ENCODE measurements at regions not wholly inside any gene's neighbourhood (a gene's known extent, or its start where the extent isn't known, plus 50 kb on each side); places are given as distances from the start of the nearest gene placed in this dataset.

DNA sequence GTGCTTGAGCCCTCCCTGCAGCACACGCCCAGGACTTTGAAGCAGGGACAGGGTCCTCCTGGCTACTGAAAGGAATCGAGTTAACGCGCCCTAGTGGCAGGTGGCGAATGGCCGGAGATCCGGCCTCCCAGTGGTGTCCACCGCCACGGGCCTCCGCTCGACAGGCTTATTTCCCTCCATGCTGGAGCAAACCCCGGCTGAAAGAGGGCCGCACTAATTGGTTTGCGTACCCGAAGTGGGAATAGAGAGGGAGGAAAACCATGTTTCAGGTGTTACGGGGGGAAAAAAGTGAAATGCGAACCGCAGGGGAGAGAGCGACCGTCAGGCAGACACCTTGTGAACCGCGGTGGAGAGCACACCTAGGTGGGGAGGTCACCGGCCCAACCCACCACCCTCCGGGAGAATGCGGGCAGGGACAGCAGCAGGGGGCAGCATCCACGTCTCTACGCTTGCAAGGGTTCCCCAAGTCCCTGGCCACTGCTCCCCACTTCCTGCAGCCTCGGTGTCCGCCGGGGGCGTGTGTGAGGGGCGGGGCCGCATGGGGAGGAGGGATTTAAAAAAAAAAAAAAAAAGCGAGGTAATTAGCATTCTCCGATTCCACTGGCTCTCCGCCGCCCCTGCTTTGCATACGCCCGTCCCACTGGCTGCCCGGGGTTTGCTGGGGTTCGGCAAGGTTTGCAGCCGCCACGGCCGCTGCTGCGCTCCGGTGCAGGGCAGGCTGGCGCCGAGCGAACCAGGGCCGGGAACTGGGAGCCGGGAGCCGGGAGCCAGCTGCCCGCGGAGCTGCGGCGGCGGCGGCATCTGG lies 224.6 kb upstream of the CRY1 start (continued):
- peak; percentile 70 for TF ChIP-seq XRCC5 (optimal IDR thresholded peaks at IDR 0.05; ENCODE audit: low read length)
- TF ChIP-seq DPF2 (CRISPR knock-in tag; IDR thresholded peaks at IDR 0.05; ENCODE audit: borderline replicate concordance, low read depth), result no peak
- no peak for TF ChIP-seq MEF2D (CRISPR knock-in tag; IDR thresholded peaks at IDR 0.05)
- TF ChIP-seq ZNF251 (CRISPR knock-in tag; IDR thresholded peaks at IDR 0.05), result no peak
- TF ChIP-seq, protein P1, sequence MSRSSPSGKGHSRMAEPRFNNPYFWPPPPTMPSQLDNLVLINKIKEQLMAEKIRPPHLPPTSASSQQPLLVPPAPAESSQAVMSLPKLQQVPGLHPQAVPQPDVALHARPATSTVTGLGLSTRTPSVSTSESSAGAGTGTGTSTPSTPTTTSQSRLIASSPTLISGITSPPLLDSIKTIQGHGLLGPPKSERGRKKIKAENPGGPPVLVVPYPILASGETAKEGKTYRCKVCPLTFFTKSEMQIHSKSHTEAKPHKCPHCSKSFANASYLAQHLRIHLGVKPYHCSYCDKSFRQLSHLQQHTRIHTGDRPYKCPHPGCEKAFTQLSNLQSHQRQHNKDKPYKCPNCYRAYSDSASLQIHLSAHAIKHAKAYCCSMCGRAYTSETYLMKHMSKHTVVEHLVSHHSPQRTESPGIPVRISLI (CRISPR knock-in tag; IDR thresholded peaks at IDR 0.05; ENCODE audit: borderline replicate concordance), result peak; percentile 93
- TF ChIP-seq ZMYM2 (CRISPR knock-in tag; IDR thresholded peaks at IDR 0.05), result peak; percentile 72
- TF ChIP-seq, protein P2, sequence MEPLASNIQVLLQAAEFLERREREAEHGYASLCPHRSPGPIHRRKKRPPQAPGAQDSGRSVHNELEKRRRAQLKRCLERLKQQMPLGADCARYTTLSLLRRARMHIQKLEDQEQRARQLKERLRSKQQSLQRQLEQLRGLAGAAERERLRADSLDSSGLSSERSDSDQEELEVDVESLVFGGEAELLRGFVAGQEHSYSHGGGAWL (CRISPR knock-in tag; IDR thresholded peaks at IDR 0.05), result no peak
- TF ChIP-seq, protein P3, sequence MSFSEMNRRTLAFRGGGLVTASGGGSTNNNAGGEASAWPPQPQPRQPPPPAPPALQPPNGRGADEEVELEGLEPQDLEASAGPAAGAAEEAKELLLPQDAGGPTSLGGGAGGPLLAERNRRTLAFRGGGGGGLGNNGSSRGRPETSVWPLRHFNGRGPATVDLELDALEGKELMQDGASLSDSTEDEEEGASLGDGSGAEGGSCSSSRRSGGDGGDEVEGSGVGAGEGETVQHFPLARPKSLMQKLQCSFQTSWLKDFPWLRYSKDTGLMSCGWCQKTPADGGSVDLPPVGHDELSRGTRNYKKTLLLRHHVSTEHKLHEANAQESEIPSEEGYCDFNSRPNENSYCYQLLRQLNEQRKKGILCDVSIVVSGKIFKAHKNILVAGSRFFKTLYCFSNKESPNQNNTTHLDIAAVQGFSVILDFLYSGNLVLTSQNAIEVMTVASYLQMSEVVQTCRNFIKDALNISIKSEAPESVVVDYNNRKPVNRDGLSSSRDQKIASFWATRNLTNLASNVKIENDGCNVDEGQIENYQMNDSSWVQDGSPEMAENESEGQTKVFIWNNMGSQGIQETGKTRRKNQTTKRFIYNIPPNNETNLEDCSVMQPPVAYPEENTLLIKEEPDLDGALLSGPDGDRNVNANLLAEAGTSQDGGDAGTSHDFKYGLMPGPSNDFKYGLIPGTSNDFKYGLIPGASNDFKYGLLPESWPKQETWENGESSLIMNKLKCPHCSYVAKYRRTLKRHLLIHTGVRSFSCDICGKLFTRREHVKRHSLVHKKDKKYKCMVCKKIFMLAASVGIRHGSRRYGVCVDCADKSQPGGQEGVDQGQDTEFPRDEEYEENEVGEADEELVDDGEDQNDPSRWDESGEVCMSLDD (CRISPR knock-in tag; IDR thresholded peaks at IDR 0.05; ENCODE audit: borderline replicate concordance), result peak; percentile 86; the same call in 1 of the 2 replicates
- TF ChIP-seq SNAPC2 (CRISPR knock-in tag; IDR thresholded peaks at IDR 0.05), result peak; percentile 91; the same call in 1 of the 2 replicates
- TF ChIP-seq ZNF567 (CRISPR knock-in tag; IDR thresholded peaks at IDR 0.05; ENCODE audit: borderline replicate concordance), result no peak
- TF ChIP-seq JUND (CRISPR knock-in tag; IDR thresholded peaks at IDR 0.05), result no peak
- peak; percentile 51; the same call in 1 of the 2 replicates for TF ChIP-seq ZFX (CRISPR knock-in tag; IDR thresholded peaks at IDR 0.05; ENCODE audit: low read depth)
- peak; percentile 44; the same call in 1 of the 2 replicates for TF ChIP-seq ZNF788 (CRISPR knock-in tag; IDR thresholded peaks at IDR 0.05; ENCODE audit: borderline replicate concordance)
- TF ChIP-seq, protein P4, sequence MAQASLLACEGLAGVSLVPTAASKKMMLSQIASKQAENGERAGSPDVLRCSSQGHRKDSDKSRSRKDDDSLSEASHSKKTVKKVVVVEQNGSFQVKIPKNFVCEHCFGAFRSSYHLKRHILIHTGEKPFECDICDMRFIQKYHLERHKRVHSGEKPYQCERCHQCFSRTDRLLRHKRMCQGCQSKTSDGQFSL (CRISPR knock-in tag; IDR thresholded peaks at IDR 0.05), result no peak
- TF ChIP-seq ZNF737 (CRISPR knock-in tag; IDR thresholded peaks at IDR 0.05; ENCODE audit: borderline replicate concordance), result no peak
- TF ChIP-seq ZNF274 (CRISPR knock-in tag; IDR thresholded peaks at IDR 0.05), result 0 out of 2 replicates have a peak, but pooled peaks have one; percentile 18
- TF ChIP-seq SRSF1 (optimal IDR thresholded peaks at IDR 0.05; ENCODE audit: low read depth, low read length), result peak; percentile 65
- peak; percentile 6; the same call in 1 of the 2 replicates for TF ChIP-seq RXRB (CRISPR knock-in tag; IDR thresholded peaks at IDR 0.05; ENCODE audit: borderline replicate concordance)
- TF ChIP-seq ZFP41 (CRISPR knock-in tag; IDR thresholded peaks at IDR 0.05; ENCODE audit: borderline replicate concordance), result no peak
- 0 out of 2 replicates have a peak, but pooled peaks have one; percentile 4 for TF ChIP-seq FOXA3 (CRISPR knock-in tag; IDR thresholded peaks at IDR 0.05)
- TF ChIP-seq MXI1 (IDR thresholded peaks at IDR 0.05; ENCODE audit: borderline replicate concordance, low read depth, low read length), result 0 out of 3 replicates have a peak, but pooled peaks have one; percentile 36
- TF ChIP-seq ETV5 (CRISPR knock-in tag; IDR thresholded peaks at IDR 0.05; ENCODE audit: borderline replicate concordance), result peak; percentile 33; the same call in 1 of the 2 replicates
- no peak for TF ChIP-seq RNF2 (conservative IDR thresholded peaks at IDR 0.05; ENCODE audit: low read depth)
- no peak for TF ChIP-seq SCMH1 (CRISPR knock-in tag; IDR thresholded peaks at IDR 0.05; ENCODE audit: borderline replicate concordance)
- no peak for TF ChIP-seq ZNF446 (CRISPR knock-in tag; IDR thresholded peaks at IDR 0.05)
- TF ChIP-seq SMC3 (IDR thresholded peaks at IDR 0.05; ENCODE audit: low read length), result peak; percentile 10; the same call in 1 of the 2 replicates
